ENCODE measurements at regions not wholly inside any gene's neighbourhood (a gene's known extent, or its start where the extent isn't known, plus 50 kb on each side); places are given as distances from the start of the nearest gene placed in this dataset.

DNA sequence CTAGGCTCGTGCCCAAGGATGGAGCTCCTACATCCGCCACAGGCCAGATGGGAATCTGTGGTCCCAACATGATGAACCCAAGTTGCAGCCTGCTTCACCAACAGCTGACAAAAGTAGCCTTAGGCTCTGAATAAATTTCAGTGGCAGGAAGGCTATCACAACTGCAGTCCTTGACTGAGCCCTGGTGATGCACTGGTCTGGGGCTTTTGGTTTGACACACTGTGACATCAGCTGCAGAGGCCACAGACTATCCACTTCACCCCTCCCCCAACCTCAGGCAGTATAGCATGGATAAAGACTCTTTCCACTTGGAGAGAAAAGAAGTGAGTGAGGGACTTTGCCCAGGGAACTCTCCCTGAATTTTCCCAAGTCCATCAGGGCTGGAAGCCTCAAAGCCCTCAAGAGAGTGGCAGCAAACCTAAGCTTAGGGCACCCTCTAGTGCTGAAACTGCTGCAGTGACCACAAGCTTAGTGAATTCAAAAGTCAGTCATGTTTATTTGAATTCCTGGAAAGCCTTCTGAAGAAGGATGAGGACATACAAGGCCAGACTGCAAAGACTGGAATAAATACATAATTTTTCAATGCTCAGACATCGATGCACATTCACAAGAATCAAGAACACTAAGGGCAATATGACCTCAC lies 135.0 kb upstream of the TENT5D start:
- no TSS peak for BruUV-seq (replicated peaks)
- intact Hi-C loops (cut with micrococcal nuclease), result loop anchor here (5.0 kb wide), 1 partner anchor 808 kb away; no protein-coding TSS in a partner anchor

DNA sequence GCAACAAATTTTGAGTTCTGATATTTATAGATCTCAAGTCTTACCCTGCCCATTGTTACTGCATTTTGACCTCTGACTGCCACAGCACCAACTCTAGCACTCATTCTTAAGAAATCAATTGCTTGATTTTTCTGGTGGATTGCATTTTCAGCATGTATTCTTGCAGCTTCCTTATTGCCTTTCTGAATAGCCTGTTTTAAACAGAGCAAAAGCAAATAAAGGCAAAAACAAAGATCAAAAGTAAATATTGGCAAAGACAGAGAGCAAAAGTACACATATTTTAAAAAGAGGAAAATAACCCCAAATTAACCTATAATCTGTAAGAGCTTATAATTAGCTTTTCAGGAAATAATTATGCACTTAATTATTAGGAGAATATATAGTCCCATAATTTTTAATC lies 129.4 kb upstream of the TENT5D start:
- CTCF ChIA-PET, result no interaction called here
- H3K4me1 Mint-ChIP-seq (ENCODE audit: insufficient read depth, unreplicated experiment), result no peaks in the 10 kb centered on the region
- H3K36me3 Mint-ChIP-seq (ENCODE audit: insufficient read depth, unreplicated experiment), result no peaks in the 10 kb centered on the region
- H3K27ac Mint-ChIP-seq (ENCODE audit: low read depth, unreplicated experiment), result no peak overlapping the region
- H3K4me3 Mint-ChIP-seq (ENCODE audit: unreplicated experiment), result no peak overlapping the region
- TF ChIP-seq, protein P1, sequence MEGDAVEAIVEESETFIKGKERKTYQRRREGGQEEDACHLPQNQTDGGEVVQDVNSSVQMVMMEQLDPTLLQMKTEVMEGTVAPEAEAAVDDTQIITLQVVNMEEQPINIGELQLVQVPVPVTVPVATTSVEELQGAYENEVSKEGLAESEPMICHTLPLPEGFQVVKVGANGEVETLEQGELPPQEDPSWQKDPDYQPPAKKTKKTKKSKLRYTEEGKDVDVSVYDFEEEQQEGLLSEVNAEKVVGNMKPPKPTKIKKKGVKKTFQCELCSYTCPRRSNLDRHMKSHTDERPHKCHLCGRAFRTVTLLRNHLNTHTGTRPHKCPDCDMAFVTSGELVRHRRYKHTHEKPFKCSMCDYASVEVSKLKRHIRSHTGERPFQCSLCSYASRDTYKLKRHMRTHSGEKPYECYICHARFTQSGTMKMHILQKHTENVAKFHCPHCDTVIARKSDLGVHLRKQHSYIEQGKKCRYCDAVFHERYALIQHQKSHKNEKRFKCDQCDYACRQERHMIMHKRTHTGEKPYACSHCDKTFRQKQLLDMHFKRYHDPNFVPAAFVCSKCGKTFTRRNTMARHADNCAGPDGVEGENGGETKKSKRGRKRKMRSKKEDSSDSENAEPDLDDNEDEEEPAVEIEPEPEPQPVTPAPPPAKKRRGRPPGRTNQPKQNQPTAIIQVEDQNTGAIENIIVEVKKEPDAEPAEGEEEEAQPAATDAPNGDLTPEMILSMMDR (IDR thresholded peaks at IDR 0.05; ENCODE audit: unreplicated experiment), result no peak
- no peaks in the 10 kb centered on the region for H3K27me3 Mint-ChIP-seq (ENCODE audit: insufficient read depth, unreplicated experiment)
- intact Hi-C loops (cut with micrococcal nuclease), result no loop called here
- BruUV-seq (replicated peaks), result no TSS peak
- POLR2A ChIA-PET, result no interaction called here
- no peak for DNase-seq (ENCODE audit: unreplicated experiment)
- no peaks in the 10 kb centered on the region for H3K9me3 Mint-ChIP-seq (ENCODE audit: unreplicated experiment)

More for the DNA sequence above, 135.0 kb upstream of the TENT5D start:
- Mint-ChIP-seq H3K4me3 (ENCODE audit: unreplicated experiment) (no peak overlapping the region), H3K36me3 (ENCODE audit: insufficient read depth, unreplicated experiment) (no peaks in the 10 kb centered on the region), H3K9me3 (ENCODE audit: unreplicated experiment) (no peaks in the 10 kb centered on the region), H3K27me3 (ENCODE audit: insufficient read depth, unreplicated experiment) (no peaks in the 10 kb centered on the region), H3K27ac (ENCODE audit: low read depth, unreplicated experiment) (no peak overlapping the region), H3K4me1 (ENCODE audit: insufficient read depth, unreplicated experiment) (no peaks in the 10 kb centered on the region)
- ChIA-PET CTCF (interaction anchor here (0.6 to 3.8 kb wide), 16 partner anchors 11 to 830 kb away, joined by 3 to 43 read pairs (median 3); no protein-coding TSS in a partner anchor), POLR2A (no interaction called here)
- TF ChIP-seq, protein P1 (IDR thresholded peaks at IDR 0.05; ENCODE audit: unreplicated experiment), result peak; percentile 50
- DNase-seq (ENCODE audit: unreplicated experiment), result peak; percentile 49

DNA sequence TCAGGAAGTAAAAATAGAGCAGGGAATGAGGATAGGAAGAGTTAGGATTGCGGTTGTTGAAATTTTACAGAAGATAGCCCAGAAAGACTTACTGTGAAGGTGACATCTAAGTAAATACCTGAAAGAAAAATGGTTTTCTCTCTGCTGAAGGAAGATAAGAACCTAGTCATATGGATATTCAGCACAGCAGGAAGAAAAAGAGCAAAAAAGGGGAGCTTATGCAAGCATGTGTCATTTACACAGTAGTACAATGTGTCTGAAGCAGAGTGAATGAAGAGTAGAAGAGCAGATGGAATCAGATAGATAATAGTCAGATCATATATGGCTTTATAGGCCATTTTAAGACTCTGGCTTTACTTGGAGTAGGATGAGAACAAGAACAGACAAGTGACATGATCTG lies 126.9 kb upstream of the TENT5D start:
- TF ChIP-seq, protein P1 (IDR thresholded peaks at IDR 0.05; ENCODE audit: unreplicated experiment), result no peak
- H3K27me3 Mint-ChIP-seq (ENCODE audit: insufficient read depth, unreplicated experiment), result no peaks in the 10 kb centered on the region
- no peaks in the 10 kb centered on the region for H3K36me3 Mint-ChIP-seq (ENCODE audit: insufficient read depth, unreplicated experiment)
- intact Hi-C loops (cut with micrococcal nuclease), result no loop called here
- no TSS peak for BruUV-seq (replicated peaks)
- no peak overlapping the region for H3K4me3 Mint-ChIP-seq (ENCODE audit: unreplicated experiment)
- H3K9me3 Mint-ChIP-seq (ENCODE audit: unreplicated experiment), result peaks cover 13% of the 10 kb centered on the region
- no peaks in the 10 kb centered on the region for H3K4me1 Mint-ChIP-seq (ENCODE audit: insufficient read depth, unreplicated experiment)
- POLR2A ChIA-PET, result no interaction called here
- DNase-seq (ENCODE audit: unreplicated experiment), result no peak
- H3K27ac Mint-ChIP-seq (ENCODE audit: low read depth, unreplicated experiment), result no peak overlapping the region
- CTCF ChIA-PET, result no interaction called here

- intact Hi-C loops (cut with micrococcal nuclease), result no loop called here
- DNase-seq (ENCODE audit: unreplicated experiment), result no peak
These were observed 114.2 kb upstream of the TENT5D start for GRCh38 chrX:80306007-80306406.

More at GRCh38 chrX:80306007-80306406, 114.2 kb upstream of the TENT5D start:
- ChIA-PET POLR2A (no interaction called here), CTCF (interaction anchor here (0.6 kb wide), 2 partner anchors 181 to 572 kb away, joined by 3 read pairs; no protein-coding TSS in a partner anchor)
- Mint-ChIP-seq H3K4me1 (ENCODE audit: insufficient read depth, unreplicated experiment) (no peaks in the 10 kb centered on the region), H3K4me3 (ENCODE audit: unreplicated experiment) (no peak overlapping the region), H3K9me3 (ENCODE audit: unreplicated experiment) (no peaks in the 10 kb centered on the region), H3K36me3 (ENCODE audit: insufficient read depth, unreplicated experiment) (peaks cover 6% of the 10 kb centered on the region), H3K27me3 (ENCODE audit: insufficient read depth, unreplicated experiment) (no peaks in the 10 kb centered on the region), H3K27ac (ENCODE audit: low read depth, unreplicated experiment) (no peak overlapping the region)
- BruUV-seq (replicated peaks), result no TSS peak
- TF ChIP-seq, protein P1 (IDR thresholded peaks at IDR 0.05; ENCODE audit: unreplicated experiment), result no peak

Measured in MCF 10A (cell line).